H9 (cell line): ENCODE measurements at regions not wholly inside any gene's neighbourhood (a gene's known extent, or its start where the extent isn't known, plus 50 kb on each side); places are given as distances from the start of the nearest gene placed in this dataset.

Experiments
- DNase-seq: peaks from one replicate; pipeline ENCODE4 v3.0.0-alpha.2; 2017
- H2AFZ ChIP-seq: one replicate; pipeline ENCODE4 v1.6.1; 2013; ENCODE audit warnings: mild to moderate bottlenecking, low read length, control low read depth, moderate library complexity
- H2AK5ac ChIP-seq: 2 replicates; pipeline ENCODE4 v1.6.1; 2013; ENCODE audit warnings: low read length, control low read depth, mixed read lengths; ENCODE audit not compliant: insufficient read length
- H2BK120ac ChIP-seq: one replicate; pipeline ENCODE4 v1.6.1; 2013; ENCODE audit warnings: low read depth, mild to moderate bottlenecking, low read length, control low read depth, inconsistent platforms; ENCODE audit not compliant: poor library complexity, severe bottlenecking
- H2BK12ac ChIP-seq: 2 replicates; pipeline ENCODE4 v1.6.1; 2013; ENCODE audit warnings: low read length, control low read depth, mixed read lengths, low read depth; ENCODE audit not compliant: insufficient read length
- H2BK15ac ChIP-seq: 2 replicates; pipeline ENCODE4 v1.6.1; 2013; ENCODE audit warnings: low read depth, low read length, control low read depth
- H2BK20ac ChIP-seq: one replicate; pipeline ENCODE4 v1.6.1; 2013; ENCODE audit warnings: low read depth, mild to moderate bottlenecking, low read length, control low read depth, inconsistent platforms; ENCODE audit not compliant: poor library complexity, severe bottlenecking
- H2BK5ac ChIP-seq: 2 replicates; pipeline ENCODE4 v1.6.1; 2013; ENCODE audit warnings: low read length, control low read depth, mixed read lengths; ENCODE audit not compliant: insufficient read length
- H3K14ac ChIP-seq: 2 replicates; pipeline ENCODE4 v1.6.1; 2013; ENCODE audit warnings: low read length, control low read depth; ENCODE audit not compliant: insufficient read depth
- H3K18ac ChIP-seq: 2 replicates; pipeline ENCODE4 v1.6.1; 2013; ENCODE audit warnings: low read depth, mild to moderate bottlenecking, mixed read lengths, low read length, control low read depth; ENCODE audit not compliant: insufficient read length
- H3K23ac ChIP-seq: 2 replicates; pipeline ENCODE4 v1.6.1; 2013; ENCODE audit warnings: low read length, control low read depth, mixed read lengths, low read depth; ENCODE audit not compliant: insufficient read length
- H3K23me2 ChIP-seq: 2 replicates; pipeline ENCODE4 v1.6.1; 2013; ENCODE audit warnings: low read depth, mild to moderate bottlenecking, mixed read lengths, low read length, control low read depth; ENCODE audit not compliant: insufficient read length, poor library complexity, severe bottlenecking
- H3K27ac ChIP-seq: 2 replicates; pipeline ENCODE4 v1.5.1; 2013; ENCODE audit warnings: low read length, control low read depth, mixed read lengths, low read depth; ENCODE audit not compliant: insufficient read length
- H3K27me3 ChIP-seq: 2 replicates; pipeline ENCODE4 v1.6.1; 2013; ENCODE audit warnings: low read length, control low read depth, inconsistent platforms; ENCODE audit not compliant: insufficient read depth
- H3K4ac ChIP-seq: 2 replicates; pipeline ENCODE4 v1.6.1; 2013; ENCODE audit warnings: low read depth, mild to moderate bottlenecking, control low read depth, inconsistent platforms, low read length, moderate library complexity
- H3K4me1 ChIP-seq: 2 replicates; pipeline ENCODE4 v1.6.1; 2013; ENCODE audit warnings: low read length, control low read depth, inconsistent platforms; ENCODE audit not compliant: insufficient read depth
- H3K4me2 ChIP-seq: 2 replicates; pipeline ENCODE4 v1.6.1; 2013; ENCODE audit warnings: low read length, control low read depth, mixed read lengths; ENCODE audit not compliant: insufficient read length, insufficient read depth
- H3K56ac ChIP-seq: 2 replicates; pipeline ENCODE4 v1.6.1; 2013; ENCODE audit warnings: low read depth, mild to moderate bottlenecking, mixed read lengths, low read length, control low read depth; ENCODE audit not compliant: insufficient read length
- H3K79me1 ChIP-seq: 2 replicates; pipeline ENCODE4 v1.6.1; 2013; ENCODE audit warnings: low read depth, mild to moderate bottlenecking, moderate library complexity, low read length, control low read depth, inconsistent platforms; ENCODE audit not compliant: insufficient read depth, poor library complexity, severe bottlenecking
- H3K79me2 ChIP-seq: 2 replicates; pipeline ENCODE4 v1.6.1; 2013; ENCODE audit warnings: low read length, control low read depth, inconsistent platforms; ENCODE audit not compliant: insufficient read depth
- H3K9ac ChIP-seq: 2 replicates; pipeline ENCODE4 v1.6.1; 2013; ENCODE audit warnings: low read length, control low read depth, mixed read lengths; ENCODE audit not compliant: insufficient read length; ENCODE audit errors: extremely low read depth
- H3K9me3 ChIP-seq: one replicate; pipeline ENCODE4 v1.6.1; 2013; ENCODE audit warnings: low read depth, low read length, inconsistent platforms; ENCODE audit not compliant: control insufficient read depth
- H3T11ph ChIP-seq: one replicate; pipeline ENCODE4 v1.6.1; 2013; ENCODE audit warnings: mild to moderate bottlenecking, low read length, control low read depth, inconsistent platforms
- H4K20me1 ChIP-seq: one replicate; pipeline ENCODE4 v1.6.1; 2013; ENCODE audit not compliant: control insufficient read depth, insufficient read length, insufficient read depth
- H4K5ac ChIP-seq: 2 replicates; pipeline ENCODE4 v1.6.1; 2013; ENCODE audit warnings: low read depth, mild to moderate bottlenecking, mixed read lengths, low read length, control low read depth; ENCODE audit not compliant: insufficient read length
- H4K8ac ChIP-seq: replicated peaks from 2 replicates; pipeline ENCODE4 v1.6.1; 2013; ENCODE audit warnings: low read length, control low read depth, mixed read lengths, low read depth; ENCODE audit not compliant: insufficient read length
- H4K91ac ChIP-seq: 2 replicates; pipeline ENCODE4 v1.6.1; 2013; ENCODE audit warnings: low read depth, mild to moderate bottlenecking, moderate library complexity, mixed read lengths, low read length, control low read depth; ENCODE audit not compliant: insufficient read length
- H3K27ac Mint-ChIP-seq, 3 experiments: 2 replicates in 2 of 3; 3 replicates in 1 of 3; pipeline ENCODE4 v1.8.0; 2020 to 2021; ENCODE audit warnings: mixed read lengths in 3 of 3, mild to moderate bottlenecking in 1 of 3, moderate library complexity in 1 of 3
- H3K27me3 Mint-ChIP-seq: 2 replicates; pipeline ENCODE4 v1.8.0; 2021; ENCODE audit warnings: low read depth, mild to moderate bottlenecking, moderate library complexity, mixed read lengths
- H3K36me3 Mint-ChIP-seq, 3 experiments: 2 replicates in 2 of 3; 3 replicates in 1 of 3; pipeline ENCODE4 v1.8.0; 2020 to 2021; ENCODE audit warnings: low read depth in 3 of 3, mixed read lengths in 3 of 3; ENCODE audit not compliant: insufficient read depth in 1 of 3
- H3K4me1 Mint-ChIP-seq, 2 experiments: 2 replicates each; pipeline ENCODE4 v1.8.0; 2020; ENCODE audit warnings: mixed read lengths in 2 of 2
- H3K4me3 Mint-ChIP-seq, 2 experiments: 2 replicates in 1 of 2; 3 replicates in 1 of 2; pipeline ENCODE4 v1.8.0; 2020 to 2021; ENCODE audit warnings: mild to moderate bottlenecking in 2 of 2, mixed read lengths in 2 of 2, moderate library complexity in 1 of 2
- H3K9me3 Mint-ChIP-seq, 2 experiments: 2 replicates in 1 of 2; 3 replicates in 1 of 2; pipeline ENCODE4 v1.8.0; 2020; ENCODE audit warnings: mild to moderate bottlenecking in 2 of 2, mixed read lengths in 2 of 2, moderate library complexity in 1 of 2
- WGBS: extraction: QIAGEN DNeasy Blood & Tissue Kit; methylation state at CpG from one replicate; pipeline ENCODE4 v1.1.7; 2013; ENCODE audit warnings: missing lambda C conversion rate, low lambda C conversion rate, mixed read lengths; ENCODE audit not compliant: insufficient read length; ENCODE audit errors: extremely low coverage; 5-methylcytosine and 5-hydroxymethylcytosine counted together
- TF ChIP-seq, protein P1 (sequence below): fragments of 200-600 bp; sonication (generic); conservative IDR thresholded peaks from 3 replicates; pipeline ENCODE4 v1.8.0; 2021; ENCODE audit warnings: antibody characterized with exemption, mild to moderate bottlenecking

DNA sequence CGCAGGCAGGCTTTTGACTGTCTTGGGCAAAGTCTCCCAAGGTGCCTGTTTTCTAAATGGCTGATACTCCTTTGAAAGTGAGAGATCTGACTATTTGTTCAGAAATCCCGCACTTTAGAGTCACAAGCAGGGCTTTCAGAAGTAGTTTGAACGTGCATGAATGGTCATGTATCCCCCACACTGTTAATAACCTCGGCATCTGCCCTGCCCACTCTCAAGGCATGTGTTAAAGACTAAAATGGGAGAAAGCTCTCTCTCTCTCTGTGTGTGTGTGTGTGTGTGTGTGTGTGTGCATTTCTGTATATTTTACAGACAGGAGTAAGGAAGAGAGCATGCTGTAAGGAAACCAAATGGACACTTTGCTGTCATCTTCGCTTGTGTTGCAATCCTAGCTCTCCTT, 163.7 kb downstream of the MAF start:
- Histone ChIP-seq H2BK20ac (no peak overlapping the region), H4K5ac (no peak overlapping the region), H3K18ac (no peak overlapping the region), H3K79me2 (no peaks in the 10 kb centered on the region), H3K23me2 (no peaks in the 10 kb centered on the region), H3K79me1 (no peaks in the 10 kb centered on the region), H3K4ac (no peak overlapping the region), H3K4me1 (no peaks in the 10 kb centered on the region), H2BK12ac (no peak overlapping the region), H3K23ac (no peak overlapping the region), H2BK5ac (no peak overlapping the region), H4K91ac (no peak overlapping the region), H3K9me3 (no peaks in the 10 kb centered on the region), H4K8ac (no peak overlapping the region), H3K56ac (no peak overlapping the region), H3K9ac (no peak overlapping the region), H3T11ph (no peak overlapping the region), H3K27ac (no peak overlapping the region), H3K4me2 (no peak overlapping the region), H3K27me3 (no peaks in the 10 kb centered on the region), H2BK15ac (no peak overlapping the region), H2AK5ac (no peak overlapping the region), H2AFZ (no peak overlapping the region), H2BK120ac (no peak overlapping the region), H4K20me1 (no peaks in the 10 kb centered on the region), H3K14ac (no peak overlapping the region)
- H3K27me3 Mint-ChIP-seq = peaks cover 4% of the 10 kb centered on the region
- WGBS = no CpG with 5 or more reads among the region's 5 CpGs
- H3K4me1 Mint-ChIP-seq = peaks cover 20 to 24% of the 10 kb centered on the region in 2 experiments
- TF ChIP-seq, protein P1, sequence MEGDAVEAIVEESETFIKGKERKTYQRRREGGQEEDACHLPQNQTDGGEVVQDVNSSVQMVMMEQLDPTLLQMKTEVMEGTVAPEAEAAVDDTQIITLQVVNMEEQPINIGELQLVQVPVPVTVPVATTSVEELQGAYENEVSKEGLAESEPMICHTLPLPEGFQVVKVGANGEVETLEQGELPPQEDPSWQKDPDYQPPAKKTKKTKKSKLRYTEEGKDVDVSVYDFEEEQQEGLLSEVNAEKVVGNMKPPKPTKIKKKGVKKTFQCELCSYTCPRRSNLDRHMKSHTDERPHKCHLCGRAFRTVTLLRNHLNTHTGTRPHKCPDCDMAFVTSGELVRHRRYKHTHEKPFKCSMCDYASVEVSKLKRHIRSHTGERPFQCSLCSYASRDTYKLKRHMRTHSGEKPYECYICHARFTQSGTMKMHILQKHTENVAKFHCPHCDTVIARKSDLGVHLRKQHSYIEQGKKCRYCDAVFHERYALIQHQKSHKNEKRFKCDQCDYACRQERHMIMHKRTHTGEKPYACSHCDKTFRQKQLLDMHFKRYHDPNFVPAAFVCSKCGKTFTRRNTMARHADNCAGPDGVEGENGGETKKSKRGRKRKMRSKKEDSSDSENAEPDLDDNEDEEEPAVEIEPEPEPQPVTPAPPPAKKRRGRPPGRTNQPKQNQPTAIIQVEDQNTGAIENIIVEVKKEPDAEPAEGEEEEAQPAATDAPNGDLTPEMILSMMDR = no peak
- DNase-seq = no peak
- no peak overlapping the region for H3K4me3 Mint-ChIP-seq
- no peak overlapping the region for H3K27ac Mint-ChIP-seq
- H3K36me3 Mint-ChIP-seq = no peaks in the 10 kb centered on the region; a peak in 1 of 7 replicates
- H3K9me3 Mint-ChIP-seq = no peaks in the 10 kb centered on the region
